IPS-18c (cell line): ENCODE measurements at regions not wholly inside any gene's neighbourhood (a gene's known extent, or its start where the extent isn't known, plus 50 kb on each side); places are given as distances from the start of the nearest gene placed in this dataset.

Experiments
- H3K4me3 ChIP-seq: 2 replicates; pipeline ENCODE4 v1.7.0; 2013; ENCODE audit warnings: low read depth, mild to moderate bottlenecking, low read length, moderate library complexity; ENCODE audit not compliant: insufficient read depth
- H3K9me3 ChIP-seq: one replicate; pipeline ENCODE4 v1.6.1; 2013; ENCODE audit warnings: mild to moderate bottlenecking, low read length, moderate library complexity; ENCODE audit not compliant: control insufficient read depth, insufficient read depth

GRCh38 chr14:45400950-45401640 lies 148.1 kb upstream of the MIS18BP1 start:
- H3K4me3 ChIP-seq = no peak overlapping the region
- no peaks in the 10 kb centered on the region for H3K9me3 ChIP-seq

GRCh38 chr14:45400509-45400908 lies 147.5 kb upstream of the MIS18BP1 start:
- Histone ChIP-seq H3K9me3 (no peaks in the 10 kb centered on the region), H3K4me3 (no peak overlapping the region)

GRCh38 chr14:45381091-45381490 lies 128.1 kb upstream of the MIS18BP1 start:
- Histone ChIP-seq H3K4me3 (no peak overlapping the region), H3K9me3 (no peaks in the 10 kb centered on the region)

- Histone ChIP-seq H3K4me3 (no peak overlapping the region), H3K9me3 (no peaks in the 10 kb centered on the region)
Observed at GRCh38 chr14:45377166-45377565, 124.2 kb upstream of the MIS18BP1 start.

GRCh38 chr14:45373877-45374276 lies 120.9 kb upstream of the MIS18BP1 start:
- H3K4me3 ChIP-seq = no peak overlapping the region
- H3K9me3 ChIP-seq = no peaks in the 10 kb centered on the region

- Histone ChIP-seq H3K4me3 (no peak overlapping the region), H3K9me3 (no peaks in the 10 kb centered on the region)
Observed at GRCh38 chr14:45364565-45365156, 111.7 kb upstream of the MIS18BP1 start.

GRCh38 chr14:45362505-45362904 lies 109.5 kb upstream of the MIS18BP1 start:
- Histone ChIP-seq H3K4me3 (no peak overlapping the region), H3K9me3 (no peaks in the 10 kb centered on the region)

- Histone ChIP-seq H3K4me3 (no peak overlapping the region), H3K9me3 (no peaks in the 10 kb centered on the region)
Observed at GRCh38 chr14:45361727-45362126, 108.7 kb upstream of the MIS18BP1 start.

- Histone ChIP-seq H3K9me3 (no peaks in the 10 kb centered on the region), H3K4me3 (no peak overlapping the region)
Observed at GRCh38 chr14:45359746-45360145, 106.7 kb upstream of the MIS18BP1 start.

- Histone ChIP-seq H3K4me3 (no peak overlapping the region), H3K9me3 (peaks cover 2% of the 10 kb centered on the region)
Observed at GRCh38 chr14:45332360-45332988, 79.5 kb upstream of the MIS18BP1 start.

- no peak overlapping the region for H3K4me3 ChIP-seq
- H3K9me3 ChIP-seq = no peaks in the 10 kb centered on the region
Observed at GRCh38 chr14:45308745-45309397, 55.9 kb upstream of the MIS18BP1 start.
